NB4 (cell line): ENCODE measurements at regions not wholly inside any gene's neighbourhood (a gene's known extent, or its start where the extent isn't known, plus 50 kb on each side); places are given as distances from the start of the nearest gene placed in this dataset.

Source experiments
- DNase-seq: peaks from one replicate; pipeline ENCODE4 v3.0.0; 2010; ENCODE audit warnings: low read depth
- H3K4me3 ChIP-seq: one replicate; pipeline ENCODE4 v1.5.1; 2011; ENCODE audit warnings: mild to moderate bottlenecking, low read depth, low read length, moderate library complexity
- MAX ChIP-seq: IDR thresholded peaks from 2 replicates; pipeline ENCODE4 v1.6.1; 2011; ENCODE audit warnings: low read depth, low read length
- MYC ChIP-seq: IDR thresholded peaks from 2 replicates; pipeline ENCODE4 v1.6.1; 2011; ENCODE audit warnings: low read depth, low read length
- POLR2A ChIP-seq: IDR thresholded peaks from 2 replicates; pipeline ENCODE4 v1.6.1; 2011; ENCODE audit warnings: mild to moderate bottlenecking; ENCODE audit not compliant: insufficient read length; ENCODE audit errors: extremely low read depth
- TF ChIP-seq, protein P1 (sequence below): IDR thresholded peaks from one replicate; pipeline ENCODE4 v1.5.1; 2012; ENCODE audit warnings: low read depth, low read length

GRCh38 chr12:92297405-92297804 is 151.8 kb upstream of the BTG1 start:
- no peak for TF ChIP-seq MAX
- no peak for TF ChIP-seq POLR2A
- TF ChIP-seq, protein P1, sequence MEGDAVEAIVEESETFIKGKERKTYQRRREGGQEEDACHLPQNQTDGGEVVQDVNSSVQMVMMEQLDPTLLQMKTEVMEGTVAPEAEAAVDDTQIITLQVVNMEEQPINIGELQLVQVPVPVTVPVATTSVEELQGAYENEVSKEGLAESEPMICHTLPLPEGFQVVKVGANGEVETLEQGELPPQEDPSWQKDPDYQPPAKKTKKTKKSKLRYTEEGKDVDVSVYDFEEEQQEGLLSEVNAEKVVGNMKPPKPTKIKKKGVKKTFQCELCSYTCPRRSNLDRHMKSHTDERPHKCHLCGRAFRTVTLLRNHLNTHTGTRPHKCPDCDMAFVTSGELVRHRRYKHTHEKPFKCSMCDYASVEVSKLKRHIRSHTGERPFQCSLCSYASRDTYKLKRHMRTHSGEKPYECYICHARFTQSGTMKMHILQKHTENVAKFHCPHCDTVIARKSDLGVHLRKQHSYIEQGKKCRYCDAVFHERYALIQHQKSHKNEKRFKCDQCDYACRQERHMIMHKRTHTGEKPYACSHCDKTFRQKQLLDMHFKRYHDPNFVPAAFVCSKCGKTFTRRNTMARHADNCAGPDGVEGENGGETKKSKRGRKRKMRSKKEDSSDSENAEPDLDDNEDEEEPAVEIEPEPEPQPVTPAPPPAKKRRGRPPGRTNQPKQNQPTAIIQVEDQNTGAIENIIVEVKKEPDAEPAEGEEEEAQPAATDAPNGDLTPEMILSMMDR: no peak
- no peak for TF ChIP-seq MYC
- no peak overlapping the region for H3K4me3 ChIP-seq
- DNase-seq: no peak

DNA sequence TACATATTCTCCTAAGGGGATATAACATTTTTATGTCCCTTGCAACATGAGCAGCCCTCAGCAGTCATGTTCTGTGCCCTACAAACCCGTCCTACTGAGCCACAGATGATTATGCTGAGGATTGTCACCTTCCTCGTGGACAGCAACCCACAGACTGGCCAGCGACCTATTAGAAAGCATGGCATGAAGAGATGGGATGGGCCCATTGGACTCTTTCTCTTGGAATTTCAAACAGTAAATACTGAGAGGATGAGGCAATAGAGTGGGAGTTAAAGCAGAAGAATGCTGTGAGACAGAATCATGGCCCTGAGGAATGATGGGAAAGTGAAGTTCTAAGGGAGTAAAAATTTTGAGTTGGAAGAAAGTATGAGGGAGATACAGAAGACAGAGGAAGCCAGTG is 149.9 kb upstream of the BTG1 start:
- TF ChIP-seq, protein P1: no peak
- TF ChIP-seq MAX (no peak), MYC (no peak), POLR2A (no peak)
- no peak for DNase-seq
- H3K4me3 ChIP-seq: no peak overlapping the region

GRCh38 chr12:92294676-92295440 is 149.2 kb upstream of the BTG1 start:
- H3K4me3 ChIP-seq: no peak overlapping the region
- no peak for DNase-seq
- TF ChIP-seq MAX: no peak
- TF ChIP-seq, protein P1: no peak
- TF ChIP-seq POLR2A: no peak
- no peak for TF ChIP-seq MYC

DNA sequence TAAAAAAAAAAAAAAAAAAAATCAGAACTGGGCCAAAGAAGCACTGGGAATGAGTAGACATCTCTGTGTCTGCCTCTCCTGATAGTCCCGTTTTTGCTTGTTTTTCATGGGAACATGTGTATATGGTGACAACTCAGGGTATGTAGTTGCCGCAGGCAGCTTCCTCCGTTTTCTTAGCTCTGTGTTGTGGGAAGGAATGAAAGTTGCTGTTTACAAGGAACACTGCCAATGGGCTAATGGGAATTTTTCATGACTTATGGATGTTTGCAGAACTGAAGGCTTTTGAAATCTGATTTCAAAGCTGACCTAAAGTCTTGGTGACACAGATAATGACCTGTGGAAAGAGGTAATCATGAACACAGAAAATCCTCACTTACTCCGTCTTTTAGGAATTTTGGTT is 146.4 kb upstream of the BTG1 start:
- no peak overlapping the region for H3K4me3 ChIP-seq
- TF ChIP-seq, protein P1: no peak
- TF ChIP-seq MYC (no peak), POLR2A (no peak), MAX (no peak)
- no peak for DNase-seq

GRCh38 chr12:92290886-92291285 is 145.2 kb upstream of the BTG1 start:
- TF ChIP-seq, protein P1: no peak
- TF ChIP-seq POLR2A (no peak), MYC (no peak), MAX (no peak)
- DNase-seq: no peak
- no peak overlapping the region for H3K4me3 ChIP-seq

GRCh38 chr12:92290350-92290695 is 144.7 kb upstream of the BTG1 start:
- no peak overlapping the region for H3K4me3 ChIP-seq
- TF ChIP-seq, protein P1: no peak
- no peak for TF ChIP-seq POLR2A
- TF ChIP-seq MAX: no peak
- TF ChIP-seq MYC: no peak
- no peak for DNase-seq
